ENCODE measurements at regions not wholly inside any gene's neighbourhood (a gene's known extent, or its start where the extent isn't known, plus 50 kb on each side); places are given as distances from the start of the nearest gene placed in this dataset.

- Histone ChIP-seq H3K4me1 (ENCODE audit: insufficient read depth, low read length) (no peaks in the 10 kb centered on the region), H3K36me3 (ENCODE audit: insufficient read depth, low read length) (no peaks in the 10 kb centered on the region), H3K9ac (ENCODE audit: low read depth, low read length) (no peak overlapping the region), H3K9me3 (ENCODE audit: control insufficient read depth, insufficient read depth, low read length) (no peaks in the 10 kb centered on the region)
These were observed 435.8 kb downstream of the MDFIC start for GRCh38 chr7:115357703-115357999.

GRCh38 chr7:115356999-115357702, 435.3 kb downstream of the MDFIC start:
- H3K4me1 ChIP-seq (ENCODE audit: insufficient read depth, low read length) = no peaks in the 10 kb centered on the region
- no peaks in the 10 kb centered on the region for H3K36me3 ChIP-seq (ENCODE audit: insufficient read depth, low read length)
- no peaks in the 10 kb centered on the region for H3K9me3 ChIP-seq (ENCODE audit: control insufficient read depth, insufficient read depth, low read length)
- H3K9ac ChIP-seq (ENCODE audit: low read depth, low read length) = no peak overlapping the region

- H3K9me3 ChIP-seq (ENCODE audit: control insufficient read depth, insufficient read depth, low read length) = no peaks in the 10 kb centered on the region
- H3K4me1 ChIP-seq (ENCODE audit: insufficient read depth, low read length) = no peaks in the 10 kb centered on the region
These were observed 434.3 kb downstream of the MDFIC start for GRCh38 chr7:115356139-115356746.

GRCh38 chr7:115354925-115355324, 433.0 kb downstream of the MDFIC start:
- H3K4me1 ChIP-seq (ENCODE audit: insufficient read depth, low read length) = no peaks in the 10 kb centered on the region
- H3K36me3 ChIP-seq (ENCODE audit: insufficient read depth, low read length) = no peaks in the 10 kb centered on the region
- no peak overlapping the region for H3K9ac ChIP-seq (ENCODE audit: low read depth, low read length)
- no peaks in the 10 kb centered on the region for H3K9me3 ChIP-seq (ENCODE audit: control insufficient read depth, insufficient read depth, low read length)

More at GRCh38 chr7:115356139-115356746, 434.3 kb downstream of the MDFIC start:
- no peak overlapping the region for H3K9ac ChIP-seq (ENCODE audit: low read depth, low read length)
- H3K36me3 ChIP-seq (ENCODE audit: insufficient read depth, low read length) = no peaks in the 10 kb centered on the region

GRCh38 chr7:115352375-115352774, 430.5 kb downstream of the MDFIC start:
- Histone ChIP-seq H3K36me3 (ENCODE audit: insufficient read depth, low read length) (no peaks in the 10 kb centered on the region), H3K9ac (ENCODE audit: low read depth, low read length) (no peak overlapping the region), H3K9me3 (ENCODE audit: control insufficient read depth, insufficient read depth, low read length) (no peaks in the 10 kb centered on the region), H3K4me1 (ENCODE audit: insufficient read depth, low read length) (no peaks in the 10 kb centered on the region)

- H3K4me1 ChIP-seq (ENCODE audit: insufficient read depth, low read length) = no peaks in the 10 kb centered on the region
- no peaks in the 10 kb centered on the region for H3K36me3 ChIP-seq (ENCODE audit: insufficient read depth, low read length)
- H3K9ac ChIP-seq (ENCODE audit: low read depth, low read length) = no peak overlapping the region
- no peaks in the 10 kb centered on the region for H3K9me3 ChIP-seq (ENCODE audit: control insufficient read depth, insufficient read depth, low read length)
These were observed 428.9 kb downstream of the MDFIC start for GRCh38 chr7:115350764-115351163.

- Histone ChIP-seq H3K36me3 (ENCODE audit: insufficient read depth, low read length) (no peaks in the 10 kb centered on the region), H3K9me3 (ENCODE audit: control insufficient read depth, insufficient read depth, low read length) (no peaks in the 10 kb centered on the region), H3K4me1 (ENCODE audit: insufficient read depth, low read length) (no peaks in the 10 kb centered on the region), H3K9ac (ENCODE audit: low read depth, low read length) (no peak overlapping the region)
These were observed 427.7 kb downstream of the MDFIC start for GRCh38 chr7:115349635-115350034.

GRCh38 chr7:115346685-115347084, 424.8 kb downstream of the MDFIC start:
- Histone ChIP-seq H3K9me3 (ENCODE audit: control insufficient read depth, insufficient read depth, low read length) (no peaks in the 10 kb centered on the region), H3K4me1 (ENCODE audit: insufficient read depth, low read length) (no peaks in the 10 kb centered on the region), H3K9ac (ENCODE audit: low read depth, low read length) (no peak overlapping the region), H3K36me3 (ENCODE audit: insufficient read depth, low read length) (no peaks in the 10 kb centered on the region)

GRCh38 chr7:115340828-115341227, 418.9 kb downstream of the MDFIC start:
- no peaks in the 10 kb centered on the region for H3K4me1 ChIP-seq (ENCODE audit: insufficient read depth, low read length)
- H3K36me3 ChIP-seq (ENCODE audit: insufficient read depth, low read length) = no peaks in the 10 kb centered on the region
- no peaks in the 10 kb centered on the region for H3K9me3 ChIP-seq (ENCODE audit: control insufficient read depth, insufficient read depth, low read length)
- no peak overlapping the region for H3K9ac ChIP-seq (ENCODE audit: low read depth, low read length)

GRCh38 chr7:115338016-115338415, 416.1 kb downstream of the MDFIC start:
- no peaks in the 10 kb centered on the region for H3K36me3 ChIP-seq (ENCODE audit: insufficient read depth, low read length)
- H3K9me3 ChIP-seq (ENCODE audit: control insufficient read depth, insufficient read depth, low read length) = no peaks in the 10 kb centered on the region
- no peaks in the 10 kb centered on the region for H3K4me1 ChIP-seq (ENCODE audit: insufficient read depth, low read length)

GRCh38 chr7:115332691-115333090, 410.8 kb downstream of the MDFIC start:
- Histone ChIP-seq H3K36me3 (ENCODE audit: insufficient read depth, low read length) (no peaks in the 10 kb centered on the region), H3K9me3 (ENCODE audit: control insufficient read depth, insufficient read depth, low read length) (no peaks in the 10 kb centered on the region), H3K4me1 (ENCODE audit: insufficient read depth, low read length) (no peaks in the 10 kb centered on the region), H3K9ac (ENCODE audit: low read depth, low read length) (no peak overlapping the region)

More at GRCh38 chr7:115338016-115338415, 416.1 kb downstream of the MDFIC start:
- no peak overlapping the region for H3K9ac ChIP-seq (ENCODE audit: low read depth, low read length)

- Histone ChIP-seq H3K36me3 (ENCODE audit: insufficient read depth, low read length) (no peaks in the 10 kb centered on the region), H3K9ac (ENCODE audit: low read depth, low read length) (no peak overlapping the region), H3K4me1 (ENCODE audit: insufficient read depth, low read length) (no peaks in the 10 kb centered on the region), H3K9me3 (ENCODE audit: control insufficient read depth, insufficient read depth, low read length) (no peaks in the 10 kb centered on the region)
These were observed 407.1 kb downstream of the MDFIC start for GRCh38 chr7:115329006-115329405.

- no peaks in the 10 kb centered on the region for H3K9me3 ChIP-seq (ENCODE audit: control insufficient read depth, insufficient read depth, low read length)
- H3K4me1 ChIP-seq (ENCODE audit: insufficient read depth, low read length) = no peaks in the 10 kb centered on the region
- no peak overlapping the region for H3K9ac ChIP-seq (ENCODE audit: low read depth, low read length)
- H3K36me3 ChIP-seq (ENCODE audit: insufficient read depth, low read length) = no peaks in the 10 kb centered on the region
These were observed 406.1 kb downstream of the MDFIC start for GRCh38 chr7:115328018-115328417.

- Histone ChIP-seq H3K9me3 (ENCODE audit: control insufficient read depth, insufficient read depth, low read length) (no peaks in the 10 kb centered on the region), H3K4me1 (ENCODE audit: insufficient read depth, low read length) (no peaks in the 10 kb centered on the region), H3K9ac (ENCODE audit: low read depth, low read length) (no peak overlapping the region), H3K36me3 (ENCODE audit: insufficient read depth, low read length) (no peaks in the 10 kb centered on the region)
These were observed 405.4 kb downstream of the MDFIC start for GRCh38 chr7:115327326-115327725.

GRCh38 chr7:115319541-115319940, 397.6 kb downstream of the MDFIC start:
- H3K9me3 ChIP-seq (ENCODE audit: control insufficient read depth, insufficient read depth, low read length) = no peaks in the 10 kb centered on the region
- no peak overlapping the region for H3K9ac ChIP-seq (ENCODE audit: low read depth, low read length)
- H3K36me3 ChIP-seq (ENCODE audit: insufficient read depth, low read length) = no peaks in the 10 kb centered on the region
- H3K4me1 ChIP-seq (ENCODE audit: insufficient read depth, low read length) = no peaks in the 10 kb centered on the region

All from ES-I3 (cell line).